Mammary epithelial cell (primary cell): ENCODE measurements at regions not wholly inside any gene's neighbourhood (a gene's known extent, or its start where the extent isn't known, plus 50 kb on each side); places are given as distances from the start of the nearest gene placed in this dataset.

Experiments
- CTCF ChIP-seq, 2 donors: IDR thresholded peaks in 1 of 2; conservative IDR thresholded peaks in 1 of 2; 2 replicates each; pipeline ENCODE4 v1.5.1; 2011 to 2012; ENCODE audit warnings: inconsistent platforms in 2 of 2, low read length in 2 of 2, mild to moderate bottlenecking in 2 of 2, control low read depth in 1 of 2, low read depth in 1 of 2; ENCODE audit not compliant: insufficient read depth in 1 of 2; ENCODE audit errors: extremely low read depth in 1 of 2
- EZH2 ChIP-seq: IDR thresholded peaks from 2 replicates; pipeline ENCODE4 v1.6.1; 2012; ENCODE audit warnings: low read length, inconsistent platforms, borderline replicate concordance

DNA sequence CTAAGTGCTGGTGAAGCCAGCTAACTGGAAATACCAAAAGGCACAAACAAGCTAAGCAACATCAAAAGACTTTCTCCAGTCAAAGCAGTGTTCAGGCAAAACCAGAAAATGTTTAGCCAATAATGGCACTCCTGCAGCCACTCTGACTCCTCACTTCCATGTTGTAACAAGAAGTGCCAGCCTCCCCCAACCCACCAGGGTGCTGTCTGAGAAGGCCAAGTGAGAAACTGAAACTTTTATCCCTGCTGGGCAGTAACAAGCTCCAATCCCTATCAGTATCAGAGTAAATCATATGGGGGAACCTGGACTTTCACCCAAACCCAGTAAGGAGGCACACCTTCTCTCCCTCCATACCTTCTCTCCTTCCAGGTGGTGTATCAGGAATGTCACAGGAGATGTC, 414.8 kb upstream of the NMUR2 start:
- TF ChIP-seq CTCF (conservative IDR thresholded peaks at IDR 0.05 in 1 of 2, IDR thresholded peaks at IDR 0.05 in 1 of 2; ENCODE audit: extremely low read depth in 1 of 2, insufficient read depth in 1 of 2, low read depth in 1 of 2, low read length in 2 of 2) (no peak), EZH2 (no peak)
